ENCODE measurements at regions not wholly inside any gene's neighbourhood (a gene's known extent, or its start where the extent isn't known, plus 50 kb on each side); places are given as distances from the start of the nearest gene placed in this dataset.
"Not testable (repeated sequence)": the region's sequence is repeated elsewhere in the genome, so short reads cannot be mapped to it uniquely, and the experiment has no call there.

GRCh38 chr3:65170390-65171042 is 482.7 kb upstream of the ADAMTS9 start:
- DNase-seq, result no peak

- no peak for DNase-seq
Observed at GRCh38 chr3:65169961-65170360, 482.2 kb upstream of the ADAMTS9 start.

- no peak for DNase-seq
Observed at GRCh38 chr3:65168547-65168946, 480.7 kb upstream of the ADAMTS9 start.

GRCh38 chr3:65166531-65166930 is 478.7 kb upstream of the ADAMTS9 start:
- no peak for DNase-seq

- no peak for DNase-seq
Observed at GRCh38 chr3:65158023-65158422, 470.2 kb upstream of the ADAMTS9 start.

- no peak for DNase-seq
Observed at GRCh38 chr3:65153850-65154512, 466.2 kb upstream of the ADAMTS9 start.

- no peak for DNase-seq
Observed at GRCh38 chr3:65151666-65152065, 463.9 kb upstream of the ADAMTS9 start.

GRCh38 chr3:65149877-65150276 is 462.1 kb upstream of the ADAMTS9 start:
- no peak for DNase-seq

GRCh38 chr3:65148687-65149086 is 460.9 kb upstream of the ADAMTS9 start:
- no peak for DNase-seq

GRCh38 chr3:65146179-65146578 is 458.4 kb upstream of the ADAMTS9 start:
- DNase-seq, result no peak

- DNase-seq, result no peak
Observed at GRCh38 chr3:65145680-65146079, 457.9 kb upstream of the ADAMTS9 start.

GRCh38 chr3:65144791-65145351 is 457.1 kb upstream of the ADAMTS9 start:
- DNase-seq, result no peak

GRCh38 chr3:65142456-65142855 is 454.7 kb upstream of the ADAMTS9 start:
- DNase-seq, result no peak

- no peak for DNase-seq
Observed at GRCh38 chr3:65138556-65138955, 450.8 kb upstream of the ADAMTS9 start.

- not testable (repeated sequence) for DNase-seq
Observed at GRCh38 chr3:65133752-65134151, 446.0 kb upstream of the ADAMTS9 start.

GRCh38 chr3:65130782-65131181 is 443.0 kb upstream of the ADAMTS9 start:
- no peak for DNase-seq

- no peak for DNase-seq
Observed at GRCh38 chr3:65128346-65128745, 440.5 kb upstream of the ADAMTS9 start.

- no peak for DNase-seq
Observed at GRCh38 chr3:65126527-65127410, 439.0 kb upstream of the ADAMTS9 start.

- DNase-seq, result not testable (repeated sequence)
Observed at GRCh38 chr3:65120156-65120555, 432.4 kb upstream of the ADAMTS9 start.

- DNase-seq, result no peak
Observed at GRCh38 chr3:65118912-65119499, 431.2 kb upstream of the ADAMTS9 start.

- DNase-seq, result no peak
Observed at GRCh38 chr3:65114041-65114440, 426.2 kb upstream of the ADAMTS9 start.

- DNase-seq, result no peak
Observed at GRCh38 chr3:65112751-65113300, 425.0 kb upstream of the ADAMTS9 start.

GRCh38 chr3:65110661-65111060 is 422.9 kb upstream of the ADAMTS9 start:
- DNase-seq, result no peak

All from NCI-H1417 treated with DMSO at 0.1 percent for 48 hours (cell line).